ENCODE measurements at regions not wholly inside any gene's neighbourhood (a gene's known extent, or its start where the extent isn't known, plus 50 kb on each side); places are given as distances from the start of the nearest gene placed in this dataset.

GRCh38 chr10:90640756-90641155 lies 217.1 kb downstream of the HTR7 start:
- DNase-seq: no peak

- DNase-seq: no peak
Observed at GRCh38 chr10:90641731-90642130, 216.1 kb downstream of the HTR7 start.

GRCh38 chr10:90642136-90642535 lies 215.7 kb downstream of the HTR7 start:
- no peak for DNase-seq

GRCh38 chr10:90642650-90643049 lies 215.2 kb downstream of the HTR7 start:
- no peak for DNase-seq

GRCh38 chr10:90644165-90644564 lies 213.7 kb downstream of the HTR7 start:
- DNase-seq: no peak

GRCh38 chr10:90650858-90651257 lies 207.0 kb downstream of the HTR7 start:
- no peak for DNase-seq

GRCh38 chr10:90652519-90652918 lies 205.3 kb downstream of the HTR7 start:
- DNase-seq: no peak

GRCh38 chr10:90658791-90659190 lies 199.0 kb downstream of the HTR7 start:
- DNase-seq: no peak

- DNase-seq: no peak
Observed at GRCh38 chr10:90665905-90666662, 191.8 kb downstream of the HTR7 start.

- DNase-seq: no peak
Observed at GRCh38 chr10:90674461-90674860, 183.4 kb downstream of the HTR7 start.

- DNase-seq: no peak
Observed at GRCh38 chr10:90674928-90675327, 182.9 kb downstream of the HTR7 start.

- no peak for DNase-seq
Observed at GRCh38 chr10:90675621-90676020, 182.2 kb downstream of the HTR7 start.

Data from DMS153 (cell line).